HL-60 (cell line): ENCODE measurements at regions not wholly inside any gene's neighbourhood (a gene's known extent, or its start where the extent isn't known, plus 50 kb on each side); places are given as distances from the start of the nearest gene placed in this dataset.

ENCODE experiments used
- DNase-seq, 2 experiments: peaks; one replicate each; pipeline ENCODE4 v3.0.0-alpha.2; 2010 to 2020; ENCODE audit warnings: low read depth in 1 of 2, low spot score in 1 of 2
- H3K27ac ChIP-seq: fragments of 250-450 bp; sonication (Bioruptor Pico); replicated peaks from 2 replicates; pipeline ENCODE4 v1.5.1; 2020; ENCODE audit warnings: mild to moderate bottlenecking, moderate library complexity
- H3K27me3 ChIP-seq: fragments of 250-450 bp; sonication (Bioruptor Pico); 2 replicates; pipeline ENCODE4 v1.5.1; 2021; ENCODE audit warnings: mild to moderate bottlenecking, moderate library complexity; ENCODE audit not compliant: insufficient read depth, poor library complexity, severe bottlenecking
- H3K4me3 ChIP-seq: replicated peaks from 2 replicates; pipeline ENCODE4 v1.5.1; 2011; ENCODE audit warnings: mild to moderate bottlenecking, control low read depth, low read length; ENCODE audit not compliant: insufficient read depth
- CTCF ChIP-seq: IDR thresholded peaks from one replicate; pipeline ENCODE4 v1.5.1; 2011; ENCODE audit warnings: low read length, control low read depth, inconsistent platforms; ENCODE audit not compliant: insufficient read depth
- GABPA ChIP-seq: IDR thresholded peaks from 2 replicates; pipeline ENCODE4 v1.6.1; 2012; ENCODE audit warnings: low read depth
- POLR2AphosphoS5 ChIP-seq: IDR thresholded peaks from 2 replicates; pipeline ENCODE4 v1.6.1; 2012; ENCODE audit warnings: low read depth
- SPI1 ChIP-seq: IDR thresholded peaks from 2 replicates; pipeline ENCODE4 v1.6.1; 2012; ENCODE audit warnings: low read depth, mild to moderate bottlenecking, borderline replicate concordance
- TF ChIP-seq, protein P1 (sequence below): IDR thresholded peaks from 2 replicates; pipeline ENCODE4 v1.6.1; 2012; ENCODE audit warnings: low read depth; ENCODE audit not compliant: insufficient replicate concordance

GRCh38 chr2:11983870-11984269 lies 237.4 kb downstream of the LPIN1 start:
- Histone ChIP-seq H3K27me3 (no peaks in the 10 kb centered on the region), H3K27ac (no peak overlapping the region), H3K4me3 (no peak overlapping the region)
- DNase-seq = no peak
- TF ChIP-seq CTCF (no peak), SPI1 (no peak), GABPA (no peak), POLR2AphosphoS5 (no peak)
- TF ChIP-seq, protein P1, sequence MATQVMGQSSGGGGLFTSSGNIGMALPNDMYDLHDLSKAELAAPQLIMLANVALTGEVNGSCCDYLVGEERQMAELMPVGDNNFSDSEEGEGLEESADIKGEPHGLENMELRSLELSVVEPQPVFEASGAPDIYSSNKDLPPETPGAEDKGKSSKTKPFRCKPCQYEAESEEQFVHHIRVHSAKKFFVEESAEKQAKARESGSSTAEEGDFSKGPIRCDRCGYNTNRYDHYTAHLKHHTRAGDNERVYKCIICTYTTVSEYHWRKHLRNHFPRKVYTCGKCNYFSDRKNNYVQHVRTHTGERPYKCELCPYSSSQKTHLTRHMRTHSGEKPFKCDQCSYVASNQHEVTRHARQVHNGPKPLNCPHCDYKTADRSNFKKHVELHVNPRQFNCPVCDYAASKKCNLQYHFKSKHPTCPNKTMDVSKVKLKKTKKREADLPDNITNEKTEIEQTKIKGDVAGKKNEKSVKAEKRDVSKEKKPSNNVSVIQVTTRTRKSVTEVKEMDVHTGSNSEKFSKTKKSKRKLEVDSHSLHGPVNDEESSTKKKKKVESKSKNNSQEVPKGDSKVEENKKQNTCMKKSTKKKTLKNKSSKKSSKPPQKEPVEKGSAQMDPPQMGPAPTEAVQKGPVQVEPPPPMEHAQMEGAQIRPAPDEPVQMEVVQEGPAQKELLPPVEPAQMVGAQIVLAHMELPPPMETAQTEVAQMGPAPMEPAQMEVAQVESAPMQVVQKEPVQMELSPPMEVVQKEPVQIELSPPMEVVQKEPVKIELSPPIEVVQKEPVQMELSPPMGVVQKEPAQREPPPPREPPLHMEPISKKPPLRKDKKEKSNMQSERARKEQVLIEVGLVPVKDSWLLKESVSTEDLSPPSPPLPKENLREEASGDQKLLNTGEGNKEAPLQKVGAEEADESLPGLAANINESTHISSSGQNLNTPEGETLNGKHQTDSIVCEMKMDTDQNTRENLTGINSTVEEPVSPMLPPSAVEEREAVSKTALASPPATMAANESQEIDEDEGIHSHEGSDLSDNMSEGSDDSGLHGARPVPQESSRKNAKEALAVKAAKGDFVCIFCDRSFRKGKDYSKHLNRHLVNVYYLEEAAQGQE = no peak

GRCh38 chr2:11984316-11985158 lies 238.1 kb downstream of the LPIN1 start:
- Histone ChIP-seq H3K27me3 (no peaks in the 10 kb centered on the region), H3K4me3 (no peak overlapping the region), H3K27ac (no peak overlapping the region)
- no peak for TF ChIP-seq POLR2AphosphoS5
- TF ChIP-seq SPI1 = no peak
- no peak for TF ChIP-seq GABPA
- no peak for TF ChIP-seq CTCF
- TF ChIP-seq, protein P1 = no peak
- DNase-seq = no peak

DNA sequence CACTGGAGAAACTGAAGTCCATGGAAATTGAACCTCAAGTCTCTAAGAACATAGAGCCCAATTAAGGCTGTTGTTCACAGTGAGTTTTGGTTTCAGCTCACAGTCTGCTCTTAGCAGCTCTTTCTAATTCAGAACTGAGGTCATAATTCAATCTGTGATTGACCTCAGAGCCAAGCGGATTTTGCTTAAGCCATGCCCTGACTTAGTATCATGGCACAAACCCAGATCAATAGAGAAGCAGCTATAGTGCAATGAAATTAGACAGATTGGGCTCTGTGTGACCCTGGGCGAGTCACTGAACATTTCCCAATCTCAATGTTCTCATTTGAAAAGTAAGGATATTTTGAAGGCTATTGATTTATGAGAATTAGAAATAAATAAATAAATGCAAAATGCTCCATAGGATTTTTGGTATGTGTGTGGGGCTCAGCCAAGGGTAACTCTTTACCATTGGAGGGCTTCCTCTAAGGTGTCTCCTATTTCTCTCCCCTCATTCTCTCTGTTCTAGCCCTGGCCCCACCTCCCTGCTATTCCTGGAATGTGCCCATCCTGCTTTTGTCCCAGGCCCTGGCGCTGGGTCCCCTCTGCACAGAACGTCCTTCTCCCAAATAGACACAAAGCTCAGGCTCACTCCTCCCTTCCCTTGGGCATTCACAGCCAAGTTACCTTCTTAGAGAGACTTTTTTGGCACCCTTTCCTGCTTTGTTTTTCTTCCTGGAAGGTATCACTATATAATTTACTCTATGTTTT lies 239.6 kb downstream of the LPIN1 start:
- DNase-seq = no peak

More for the DNA sequence above, 239.6 kb downstream of the LPIN1 start:
- no peak overlapping the region for H3K27ac ChIP-seq
- no peaks in the 10 kb centered on the region for H3K27me3 ChIP-seq
- H3K4me3 ChIP-seq = no peak overlapping the region
- TF ChIP-seq GABPA = no peak
- TF ChIP-seq, protein P1 = no peak
- TF ChIP-seq SPI1 = no peak
- TF ChIP-seq POLR2AphosphoS5 = no peak
- no peak for TF ChIP-seq CTCF
